ENCODE measurements at regions not wholly inside any gene's neighbourhood (a gene's known extent, or its start where the extent isn't known, plus 50 kb on each side); places are given as distances from the start of the nearest gene placed in this dataset.

GRCh38 chr10:61541960-61542359 is 88.8 kb upstream of the TMEM26 start:
- in situ Hi-C loops (cut with MboI; ENCODE audit: low pct_unique_long_range_greater_than_20kb, low sequenced_read_pairs, unreplicated experiment): no loop called here
- TF ChIP-seq CTCF (IDR thresholded peaks at IDR 0.05; ENCODE audit: extremely low read depth, insufficient read depth, missing control alignments): no peak
- no peak for DNase-seq (ENCODE audit: low spot score)

- no peak for TF ChIP-seq CTCF (IDR thresholded peaks at IDR 0.05; ENCODE audit: extremely low read depth, insufficient read depth, missing control alignments)
- in situ Hi-C loops (cut with MboI; ENCODE audit: low pct_unique_long_range_greater_than_20kb, low sequenced_read_pairs, unreplicated experiment): no loop called here
- DNase-seq (ENCODE audit: low spot score): no peak
These were observed 86.7 kb upstream of the TMEM26 start for GRCh38 chr10:61539876-61540275.

GRCh38 chr10:61529208-61529607 is 76.0 kb upstream of the TMEM26 start:
- DNase-seq (ENCODE audit: low spot score): no peak
- no peak for TF ChIP-seq CTCF (IDR thresholded peaks at IDR 0.05; ENCODE audit: extremely low read depth, insufficient read depth, missing control alignments)
- in situ Hi-C loops (cut with MboI; ENCODE audit: low pct_unique_long_range_greater_than_20kb, low sequenced_read_pairs, unreplicated experiment): no loop called here

- DNase-seq (ENCODE audit: low spot score): no peak
- in situ Hi-C loops (cut with MboI; ENCODE audit: low pct_unique_long_range_greater_than_20kb, low sequenced_read_pairs, unreplicated experiment): no loop called here
- TF ChIP-seq CTCF (IDR thresholded peaks at IDR 0.05; ENCODE audit: extremely low read depth, insufficient read depth, missing control alignments): no peak
These were observed 49.9 kb upstream of the TMEM26 start for GRCh38 chr10:61503051-61503450.
